ENCODE measurements at regions not wholly inside any gene's neighbourhood (a gene's known extent, or its start where the extent isn't known, plus 50 kb on each side); places are given as distances from the start of the nearest gene placed in this dataset.
"Not testable (repeated sequence)": the region's sequence is repeated elsewhere in the genome, so short reads cannot be mapped to it uniquely, and the experiment has no call there.

GRCh38 chr4:111435986-111436744, 709.1 kb upstream of the FAM241A start:
- no peak for DNase-seq

- DNase-seq = no peak
These were observed 703.6 kb upstream of the FAM241A start for GRCh38 chr4:111441687-111442086.

GRCh38 chr4:111444836-111445235, 700.4 kb upstream of the FAM241A start:
- DNase-seq = not testable (repeated sequence)

GRCh38 chr4:111449657-111450056, 695.6 kb upstream of the FAM241A start:
- no peak for DNase-seq

GRCh38 chr4:111450867-111451266, 694.4 kb upstream of the FAM241A start:
- no peak for DNase-seq

GRCh38 chr4:111453216-111453615, 692.0 kb upstream of the FAM241A start:
- no peak for DNase-seq

GRCh38 chr4:111454961-111455360, 690.3 kb upstream of the FAM241A start:
- DNase-seq = no peak

GRCh38 chr4:111464251-111465045, 680.8 kb upstream of the FAM241A start:
- no peak for DNase-seq

GRCh38 chr4:111466811-111467604, 678.2 kb upstream of the FAM241A start:
- no peak for DNase-seq

- DNase-seq = no peak
These were observed 670.3 kb upstream of the FAM241A start for GRCh38 chr4:111475001-111475400.

- no peak for DNase-seq
These were observed 669.6 kb upstream of the FAM241A start for GRCh38 chr4:111475666-111476065.

GRCh38 chr4:111480510-111480909, 664.7 kb upstream of the FAM241A start:
- no peak for DNase-seq

- no peak for DNase-seq
These were observed 661.7 kb upstream of the FAM241A start for GRCh38 chr4:111483375-111484169.

DNA sequence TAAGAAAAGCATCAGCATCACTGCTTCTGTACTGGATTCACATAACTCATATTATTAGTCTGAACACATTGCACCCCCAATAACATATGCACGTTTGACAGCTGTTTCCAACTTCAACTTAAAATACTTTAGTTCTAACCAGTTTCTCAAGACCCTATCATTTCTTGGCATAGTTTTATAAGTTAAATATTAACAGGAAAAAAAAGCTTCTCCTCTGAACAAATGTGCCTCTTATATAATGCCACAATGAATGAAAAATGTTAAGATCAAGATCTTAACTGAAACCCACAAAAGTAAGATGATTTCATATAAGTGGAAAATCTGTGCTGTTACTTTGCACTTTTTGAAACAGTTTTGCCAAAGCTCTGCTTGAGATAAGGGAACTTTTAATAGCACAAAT, 652.8 kb upstream of the FAM241A start:
- DNase-seq = no peak

DNA sequence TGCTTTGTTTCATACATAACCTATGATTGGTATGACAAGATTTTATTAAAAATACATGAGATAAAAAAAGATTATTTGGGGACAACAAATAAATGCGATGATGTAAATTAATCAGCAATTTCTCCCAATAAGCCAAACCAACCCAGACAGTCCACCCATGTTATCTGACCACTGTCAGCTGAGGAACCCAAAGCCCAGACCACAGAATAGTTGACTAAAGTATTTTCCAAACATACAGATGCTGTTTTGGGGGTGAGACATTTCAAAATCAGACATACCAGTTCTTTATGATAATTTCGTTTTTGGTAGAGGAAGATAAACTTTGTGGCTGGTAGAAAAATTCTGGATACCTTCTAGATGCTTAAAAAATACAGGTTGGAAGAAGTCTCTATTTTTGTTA, 650.8 kb upstream of the FAM241A start:
- DNase-seq = no peak

- DNase-seq = no peak
These were observed 650.3 kb upstream of the FAM241A start for GRCh38 chr4:111494971-111495370.

- DNase-seq = no peak
These were observed 646.0 kb upstream of the FAM241A start for GRCh38 chr4:111499291-111499690.

DNA sequence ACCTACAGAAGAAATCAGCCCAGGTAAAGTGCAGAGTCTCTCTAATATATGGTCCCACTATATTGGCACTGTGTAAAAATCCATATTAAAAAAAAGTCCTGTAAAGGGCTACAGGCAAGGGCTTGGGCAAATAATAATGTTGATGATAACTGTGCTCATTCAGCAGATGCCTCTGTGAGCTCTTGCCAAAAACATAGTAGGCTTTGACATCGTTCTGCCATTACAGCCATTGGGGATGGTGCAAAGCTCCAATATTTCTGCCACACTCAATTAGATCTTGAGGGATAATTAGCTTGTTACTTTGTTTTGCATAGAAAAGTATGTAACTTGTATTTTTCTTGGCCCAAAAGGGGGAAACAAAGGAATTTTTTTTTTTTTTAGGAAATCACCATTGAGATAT, 645.5 kb upstream of the FAM241A start:
- no peak for DNase-seq

- DNase-seq = no peak
These were observed 644.4 kb upstream of the FAM241A start for GRCh38 chr4:111500858-111501257.

GRCh38 chr4:111501946-111502345, 643.3 kb upstream of the FAM241A start:
- DNase-seq = no peak

DNA sequence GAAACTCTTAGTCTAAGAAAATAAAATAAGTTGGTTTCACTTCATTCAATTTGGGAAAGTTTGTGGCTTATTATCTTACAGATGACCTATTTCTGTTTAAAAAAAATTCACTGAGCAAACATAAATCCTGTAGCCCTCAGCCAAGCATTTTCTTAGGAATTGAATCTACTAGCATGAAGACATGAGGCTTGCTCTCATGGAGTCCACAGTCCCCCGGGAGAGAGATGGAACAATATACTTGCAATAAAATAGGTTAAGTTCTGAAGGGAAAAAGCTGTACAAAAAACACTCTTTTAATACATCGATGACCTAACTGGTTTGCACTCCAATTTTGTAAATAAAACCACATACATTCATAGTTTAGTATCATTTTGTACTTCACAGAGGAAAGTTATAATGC, 642.6 kb upstream of the FAM241A start:
- no peak for DNase-seq

GRCh38 chr4:111506706-111507105, 638.5 kb upstream of the FAM241A start:
- no peak for DNase-seq

DNA sequence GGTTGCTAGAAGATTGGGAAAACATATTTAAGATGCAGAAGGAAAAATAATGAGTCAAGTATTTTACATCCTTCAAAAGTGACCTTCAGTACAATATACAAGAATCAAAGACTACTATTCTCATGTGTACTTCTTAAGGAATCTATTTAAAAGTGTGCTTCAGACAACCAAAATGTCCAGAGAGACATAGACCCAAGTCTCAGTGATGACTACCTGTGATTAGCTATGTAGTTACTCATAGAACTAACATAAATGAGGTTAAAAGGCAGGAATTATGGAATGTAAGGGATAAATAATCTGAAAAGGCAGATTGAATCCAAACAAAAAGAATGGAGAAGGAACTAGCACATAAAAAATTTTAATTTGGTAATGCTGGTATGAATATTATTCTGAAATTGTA, 634.7 kb upstream of the FAM241A start:
- no peak for DNase-seq
